ENCODE measurements at regions not wholly inside any gene's neighbourhood (a gene's known extent, or its start where the extent isn't known, plus 50 kb on each side); places are given as distances from the start of the nearest gene placed in this dataset.

DNA sequence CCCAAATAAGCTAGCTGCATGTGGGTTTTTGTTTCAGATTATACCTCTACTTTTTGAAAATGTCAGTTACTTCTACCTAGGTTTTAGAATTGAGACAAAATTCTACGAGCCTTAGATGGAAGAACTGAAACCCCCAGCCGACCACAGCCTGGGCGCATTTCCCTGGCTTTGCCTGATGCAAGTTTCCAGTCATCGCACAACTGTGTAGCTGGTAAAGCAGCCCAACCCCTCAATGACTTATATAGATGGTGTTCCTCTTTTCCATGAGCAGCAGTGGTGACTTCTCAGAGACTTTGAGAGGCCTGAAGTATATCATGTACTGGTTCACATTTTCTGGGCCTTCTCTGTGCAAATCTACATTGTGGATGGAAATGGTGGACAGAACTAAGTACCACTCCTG is 515.4 kb upstream of the RAB6C start:
- Histone ChIP-seq H3K4me3 (ENCODE audit: low read depth, low read length) (no peak overlapping the region), H3K9me3 (ENCODE audit: control insufficient read depth, insufficient read depth, low read length) (peaks cover 74% of the 10 kb centered on the region), H3K27ac (ENCODE audit: low read depth, low read length) (no peak overlapping the region), H3K27me3 (ENCODE audit: control insufficient read depth, insufficient read depth, low read length) (no peaks in the 10 kb centered on the region)
- no peak for TF ChIP-seq CTCF (IDR thresholded peaks at IDR 0.05; ENCODE audit: low read depth, low read length)
- ChIA-PET CTCF (no interaction called here), POLR2A (no interaction called here)
- DNase-seq (ENCODE audit: low read depth, low spot score) = no peak

DNA sequence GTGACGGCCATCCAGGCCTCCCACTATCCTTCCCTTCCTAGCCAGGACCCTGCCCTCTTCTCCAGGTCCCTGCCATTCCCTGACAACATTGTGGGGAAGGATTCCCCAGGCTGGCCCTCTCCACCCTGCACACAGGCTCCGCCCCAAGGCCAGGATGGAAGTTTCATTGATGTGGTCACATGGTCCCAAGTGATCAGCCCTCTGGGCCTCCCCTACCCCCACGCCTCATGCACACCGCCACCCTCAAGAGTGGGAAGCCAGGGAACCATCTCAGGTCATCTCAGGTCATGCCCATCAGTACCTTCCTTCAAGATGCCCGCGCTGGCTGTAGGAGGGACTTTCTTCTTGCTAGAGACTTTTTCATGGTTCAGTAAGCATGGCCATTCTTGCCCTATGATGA is 514.8 kb upstream of the RAB6C start:
- ChIA-PET CTCF (no interaction called here), POLR2A (no interaction called here)
- TF ChIP-seq CTCF (IDR thresholded peaks at IDR 0.05; ENCODE audit: low read depth, low read length) = no peak

GRCh38 chr2:129465045-129465444 is 514.4 kb upstream of the RAB6C start:
- H3K27ac ChIP-seq (ENCODE audit: low read depth, low read length) = no peak overlapping the region
- POLR2A ChIA-PET = no interaction called here
- no peaks in the 10 kb centered on the region for H3K27me3 ChIP-seq (ENCODE audit: control insufficient read depth, insufficient read depth, low read length)
- no peak for TF ChIP-seq CTCF (IDR thresholded peaks at IDR 0.05; ENCODE audit: low read depth, low read length)
- H3K4me3 ChIP-seq (ENCODE audit: low read depth, low read length) = no peak overlapping the region
- CTCF ChIA-PET = no interaction called here
- H3K9me3 ChIP-seq (ENCODE audit: control insufficient read depth, insufficient read depth, low read length) = peaks cover 66% of the 10 kb centered on the region
- no peak for DNase-seq (ENCODE audit: low read depth, low spot score)

More for the DNA sequence above, 514.8 kb upstream of the RAB6C start:
- Histone ChIP-seq H3K4me3 (ENCODE audit: low read depth, low read length) (no peak overlapping the region), H3K9me3 (ENCODE audit: control insufficient read depth, insufficient read depth, low read length) (peaks cover 68% of the 10 kb centered on the region), H3K27ac (ENCODE audit: low read depth, low read length) (no peak overlapping the region), H3K27me3 (ENCODE audit: control insufficient read depth, insufficient read depth, low read length) (no peaks in the 10 kb centered on the region)
- no peak for DNase-seq (ENCODE audit: low read depth, low spot score)

DNA sequence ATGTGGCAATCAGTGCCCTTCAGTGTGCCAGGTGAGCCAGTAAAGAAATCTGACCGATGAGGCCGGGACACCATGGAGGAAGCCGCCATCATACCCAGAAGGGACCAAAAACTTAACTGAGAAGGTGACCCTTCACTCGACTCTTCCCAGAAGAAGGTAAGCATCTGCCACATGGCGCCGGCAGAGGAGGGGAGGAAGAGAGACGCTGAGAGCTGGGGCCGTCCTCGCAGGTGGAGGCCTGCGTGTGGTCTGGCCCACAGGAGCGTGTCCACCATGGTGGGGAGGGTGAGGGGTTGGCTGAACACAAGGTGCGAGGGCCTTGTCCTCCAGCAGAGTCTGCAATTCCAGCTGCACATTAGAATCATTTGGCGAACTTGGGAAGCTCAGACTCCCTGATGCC is 513.1 kb upstream of the RAB6C start:
- Histone ChIP-seq H3K4me3 (ENCODE audit: low read depth, low read length) (no peak overlapping the region), H3K27me3 (ENCODE audit: control insufficient read depth, insufficient read depth, low read length) (no peaks in the 10 kb centered on the region), H3K27ac (ENCODE audit: low read depth, low read length) (no peak overlapping the region), H3K9me3 (ENCODE audit: control insufficient read depth, insufficient read depth, low read length) (peaks cover 57% of the 10 kb centered on the region)
- no peak for TF ChIP-seq CTCF (IDR thresholded peaks at IDR 0.05; ENCODE audit: low read depth, low read length)
- CTCF ChIA-PET = no interaction called here
- POLR2A ChIA-PET = no interaction called here
- DNase-seq (ENCODE audit: low read depth, low spot score) = no peak

DNA sequence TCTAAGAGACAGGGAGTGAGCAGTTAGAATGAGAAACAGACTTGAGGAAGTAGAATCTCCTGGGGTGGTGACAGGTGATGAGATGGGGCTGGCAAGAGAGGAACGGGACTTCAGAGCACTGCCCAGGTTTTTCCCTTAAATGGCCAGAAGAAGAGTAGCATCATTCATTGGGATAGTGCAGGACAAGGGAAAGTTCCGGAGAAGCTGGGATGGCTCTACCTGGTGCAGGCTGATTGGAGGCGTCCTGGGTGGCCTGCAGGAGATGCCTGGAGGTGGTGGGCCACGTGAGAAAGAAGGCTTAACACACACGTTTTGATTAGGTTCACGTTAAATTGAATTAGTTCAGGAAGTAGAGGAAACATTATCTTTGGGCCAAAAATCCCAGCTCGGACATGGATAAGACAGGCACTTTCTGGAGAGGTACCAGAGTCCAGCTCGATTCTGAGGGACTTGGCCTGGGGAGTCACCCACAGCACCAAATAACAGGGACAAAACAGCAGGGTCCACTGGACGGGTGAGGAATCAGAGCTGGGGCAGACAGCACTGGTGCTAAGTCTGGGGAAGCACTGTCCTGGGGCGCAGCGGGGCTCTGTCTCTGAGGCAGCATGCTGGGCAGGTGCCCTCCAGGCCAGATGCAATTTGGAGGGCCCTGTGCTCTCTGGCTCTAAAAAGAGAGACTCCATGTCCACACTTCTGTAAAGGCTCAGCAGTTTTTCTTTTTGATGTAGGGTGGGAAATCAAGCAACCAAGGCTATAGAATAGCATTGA is 512.3 kb upstream of the RAB6C start:
- peaks cover 52% of the 10 kb centered on the region for H3K9me3 ChIP-seq (ENCODE audit: control insufficient read depth, insufficient read depth, low read length)
- POLR2A ChIA-PET = no interaction called here
- no peak for TF ChIP-seq CTCF (IDR thresholded peaks at IDR 0.05; ENCODE audit: low read depth, low read length)
- no peak overlapping the region for H3K27ac ChIP-seq (ENCODE audit: low read depth, low read length)
- H3K27me3 ChIP-seq (ENCODE audit: control insufficient read depth, insufficient read depth, low read length) = no peaks in the 10 kb centered on the region
- DNase-seq (ENCODE audit: low read depth, low spot score) = no peak
- H3K4me3 ChIP-seq (ENCODE audit: low read depth, low read length) = no peak overlapping the region
- CTCF ChIA-PET = no interaction called here

Data from AG04450 (cell line).